T-cell (primary cell): ENCODE measurements at regions not wholly inside any gene's neighbourhood (a gene's known extent, or its start where the extent isn't known, plus 50 kb on each side); places are given as distances from the start of the nearest gene placed in this dataset.

Experiments used
- ATAC-seq, 4 experiments: fragments of 200-7000 bp in 3 of 4; fragments of 150-1000 bp in 1 of 4; cut with Tn5 transposase; replicated peaks in 1 of 4; 1 replicate in 3 of 4; 2 replicates in 1 of 4; pipeline ENCODE4 v1.10.0; 2021; ENCODE audit warnings: moderate library complexity in 3 of 4, mild to moderate bottlenecking in 2 of 4, moderate number of reproducible peaks in 1 of 4
- CTCF ChIA-PET, 2 donors: fragments of 300-600 bp; sonication (Branson Sonifier 250); formaldehyde crosslinking; loops; one replicate each; lab custom pipeline; 2022; ENCODE audit warnings: antibody characterized with exemption in 2 of 2; lab: Charles Lee
- POLR2A ChIA-PET, 2 donors: fragments of 300-600 bp; sonication (Branson Sonifier 250); formaldehyde crosslinking; loops; one replicate each; lab custom pipeline; 2022; ENCODE audit warnings: antibody characterized with exemption in 2 of 2; lab: Charles Lee
- DNase-seq, 35 experiments: peaks; one replicate each; pipeline versions ENCODE4 v3.0.0 to v3.0.0-alpha.2; 2013 to 2023
- H3K27ac ChIP-seq: one replicate; pipeline ENCODE4 v1.5.1; 2013; ENCODE audit warnings: low read length
- H3K27me3 ChIP-seq, 2 experiments: replicated peaks in 1 of 2; 1 replicate in 1 of 2; 2 replicates in 1 of 2; pipeline versions ENCODE4 v1.6.1 to v1.7.0; 2013; ENCODE audit warnings: low read length in 1 of 2, mixed read lengths in 1 of 2; ENCODE audit not compliant: control insufficient read depth in 2 of 2, insufficient read depth in 2 of 2; ENCODE audit errors: extremely low read depth in 1 of 2
- H3K36me3 ChIP-seq, 2 donors: 1 replicate in 1 of 2; 2 replicates in 1 of 2; pipeline versions ENCODE4 v1.6.1 to v1.7.0; 2013; ENCODE audit warnings: low read length in 1 of 2; ENCODE audit not compliant: control insufficient read depth in 2 of 2, insufficient read depth in 1 of 2; ENCODE audit errors: extremely low read depth in 1 of 2
- H3K4me1 ChIP-seq, 2 experiments: 1 replicate in 1 of 2; 2 replicates in 1 of 2; pipeline versions ENCODE4 v1.6.1 to v1.7.0; 2013; ENCODE audit warnings: low read length in 2 of 2, mixed read lengths in 1 of 2; ENCODE audit not compliant: insufficient read depth in 2 of 2, control insufficient read depth in 1 of 2; ENCODE audit errors: extremely low read depth in 1 of 2
- H3K4me3 ChIP-seq, 2 donors: 1 replicate in 1 of 2; 2 replicates in 1 of 2; pipeline versions ENCODE4 v1.5.1 to v1.7.0; 2013; ENCODE audit warnings: mild to moderate bottlenecking in 2 of 2, low read length in 1 of 2, moderate library complexity in 1 of 2; ENCODE audit not compliant: control insufficient read depth in 1 of 2; ENCODE audit errors: extremely low read depth in 1 of 2
- H3K9me3 ChIP-seq: 2 replicates; pipeline ENCODE4 v1.7.0; 2013
- H3K27ac Mint-ChIP-seq, 2 donors: one replicate each; pipeline ENCODE4 v1.8.0; 2020 to 2021; ENCODE audit warnings: mild to moderate bottlenecking in 2 of 2, mixed read lengths in 2 of 2
- H3K27me3 Mint-ChIP-seq, 2 donors: one replicate each; pipeline ENCODE4 v1.8.0; 2021 to 2022; ENCODE audit warnings: mixed read lengths in 2 of 2
- H3K36me3 Mint-ChIP-seq: one replicate; pipeline ENCODE4 v1.8.0; 2021; ENCODE audit warnings: mixed read lengths
- H3K4me1 Mint-ChIP-seq, 3 donors: one replicate each; pipeline ENCODE4 v1.8.0; 2020 to 2022; ENCODE audit warnings: mixed read lengths in 3 of 3, mild to moderate bottlenecking in 1 of 3
- H3K4me3 Mint-ChIP-seq, 3 donors: one replicate each; pipeline ENCODE4 v1.8.0; 2020 to 2022; ENCODE audit warnings: mild to moderate bottlenecking in 3 of 3, mixed read lengths in 3 of 3, moderate library complexity in 3 of 3
- H3K9me3 Mint-ChIP-seq, 3 donors: one replicate each; pipeline ENCODE4 v1.8.0; 2020 to 2022; ENCODE audit warnings: mixed read lengths in 3 of 3
- WGBS: methylation state at CpG from one replicate; pipeline ENCODE4 v1.1.5; 2013; ENCODE audit warnings: missing lambda C conversion rate; ENCODE audit not compliant: insufficient coverage; 5-methylcytosine and 5-hydroxymethylcytosine counted together

- 50% methylated on average over 1 of the region's 2 CpGs for WGBS
- no peak overlapping the region for H3K27ac ChIP-seq
- no peaks in the 10 kb centered on the region for H3K4me1 ChIP-seq
- Mint-ChIP-seq H3K27me3 (no peaks in the 10 kb centered on the region), H3K27ac (no peak overlapping the region), H3K4me3 (no peak overlapping the region), H3K36me3 (no peaks in the 10 kb centered on the region), H3K4me1 (no peaks in the 10 kb centered on the region), H3K9me3 (peaks cover 2 to 26% (median 7%) of the 10 kb centered on the region in 3 donors)
- no peaks in the 10 kb centered on the region for H3K36me3 ChIP-seq
- no peak for ATAC-seq
- H3K4me3 ChIP-seq = no peak overlapping the region
- CTCF ChIA-PET = no interaction called here
- H3K27me3 ChIP-seq = no peaks in the 10 kb centered on the region
- DNase-seq = no peak
- no peaks in the 10 kb centered on the region for H3K9me3 ChIP-seq
- POLR2A ChIA-PET = no interaction called here
Measured at GRCh38 chr4:186775902-186776301, 52.2 kb upstream of the FAT1 start.

DNA sequence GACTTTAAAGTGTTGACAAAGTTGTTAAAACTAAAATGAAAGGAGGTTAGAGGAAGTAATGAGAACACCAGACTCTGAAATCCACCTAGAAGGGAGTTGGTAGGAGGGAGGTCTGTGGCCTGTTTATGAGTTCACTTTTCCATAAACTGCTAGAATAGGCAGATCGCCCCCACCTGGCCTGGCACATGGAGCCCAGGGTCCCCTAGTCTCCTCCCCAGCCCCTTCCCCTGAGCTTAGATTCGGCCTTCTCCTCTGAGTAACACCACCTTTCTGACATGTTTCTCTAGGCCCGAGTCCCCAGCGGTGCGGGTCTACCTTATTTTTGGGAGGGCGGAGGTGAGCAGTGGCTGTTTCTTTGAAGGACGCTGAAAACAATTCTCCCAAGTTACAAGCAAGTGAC lies 54.5 kb upstream of the FAT1 start:
- WGBS = 80% methylated on average over 1 of the region's 7 CpGs
- H3K4me1 Mint-ChIP-seq = no peaks in the 10 kb centered on the region
- DNase-seq (no peak), ATAC-seq (no peak)
- Histone ChIP-seq H3K27ac (no peak overlapping the region), H3K27me3 (no peaks in the 10 kb centered on the region), H3K4me1 (no peaks in the 10 kb centered on the region), H3K9me3 (no peaks in the 10 kb centered on the region), H3K4me3 (no peak overlapping the region), H3K36me3 (no peaks in the 10 kb centered on the region)
- H3K27me3 Mint-ChIP-seq = no peaks in the 10 kb centered on the region
- H3K9me3 Mint-ChIP-seq = peaks cover 2 to 17% (median 7%) of the 10 kb centered on the region in 3 donors
- H3K36me3 Mint-ChIP-seq = no peaks in the 10 kb centered on the region
- POLR2A ChIA-PET = no interaction called here
- H3K4me3 Mint-ChIP-seq = no peak overlapping the region
- CTCF ChIA-PET = no interaction called here
- no peak overlapping the region for H3K27ac Mint-ChIP-seq

DNA sequence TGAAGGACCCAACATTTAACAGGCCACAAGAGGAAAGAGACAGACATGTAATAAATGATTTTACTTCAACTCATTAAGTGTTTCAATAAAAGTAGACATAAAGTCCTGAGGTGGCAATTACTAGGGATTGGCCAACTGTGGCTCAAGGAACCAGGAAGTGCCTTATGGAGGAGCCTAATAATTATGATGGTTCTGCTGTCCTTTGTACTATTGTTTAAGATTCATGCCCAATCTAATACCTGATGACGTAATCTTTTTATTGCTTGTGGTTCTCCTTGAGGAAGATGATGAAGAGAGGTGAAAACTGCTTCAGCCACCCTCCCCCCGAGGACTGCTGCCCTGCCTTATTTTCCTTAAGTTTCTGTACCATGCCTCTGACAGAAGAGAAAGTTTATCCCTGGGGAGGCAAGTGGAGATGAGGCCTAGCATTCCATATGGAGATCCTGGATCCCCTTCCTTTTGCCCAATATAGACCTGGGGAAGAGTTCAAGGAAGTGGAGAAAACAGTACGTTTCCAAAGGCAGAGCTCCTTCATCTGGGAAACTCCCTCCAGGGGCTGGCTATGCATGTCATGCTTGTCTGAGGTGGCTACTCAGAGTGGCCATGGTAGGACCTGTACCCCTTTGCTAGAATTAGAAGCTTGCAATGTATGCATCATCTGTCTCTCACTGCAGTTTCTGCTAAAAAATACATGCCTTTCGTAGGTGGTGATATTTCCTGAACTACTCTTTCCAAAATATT lies 56.8 kb upstream of the FAT1 start:
- Histone ChIP-seq H3K4me3 (no peak overlapping the region), H3K36me3 (no peaks in the 10 kb centered on the region), H3K4me1 (no peaks in the 10 kb centered on the region), H3K9me3 (no peaks in the 10 kb centered on the region), H3K27me3 (no peaks in the 10 kb centered on the region), H3K27ac (no peak overlapping the region)
- DNase-seq (no peak), ATAC-seq (no peak)
- Mint-ChIP-seq H3K27me3 (no peaks in the 10 kb centered on the region), H3K36me3 (no peaks in the 10 kb centered on the region), H3K4me3 (no peak overlapping the region), H3K4me1 (no peaks in the 10 kb centered on the region), H3K9me3 (peaks cover 4 to 10% (median 7%) of the 10 kb centered on the region in 3 donors), H3K27ac (no peak overlapping the region)
- ChIA-PET POLR2A (no interaction called here), CTCF (no interaction called here)
- 56% methylated on average over 1 of the region's 4 CpGs for WGBS

DNA sequence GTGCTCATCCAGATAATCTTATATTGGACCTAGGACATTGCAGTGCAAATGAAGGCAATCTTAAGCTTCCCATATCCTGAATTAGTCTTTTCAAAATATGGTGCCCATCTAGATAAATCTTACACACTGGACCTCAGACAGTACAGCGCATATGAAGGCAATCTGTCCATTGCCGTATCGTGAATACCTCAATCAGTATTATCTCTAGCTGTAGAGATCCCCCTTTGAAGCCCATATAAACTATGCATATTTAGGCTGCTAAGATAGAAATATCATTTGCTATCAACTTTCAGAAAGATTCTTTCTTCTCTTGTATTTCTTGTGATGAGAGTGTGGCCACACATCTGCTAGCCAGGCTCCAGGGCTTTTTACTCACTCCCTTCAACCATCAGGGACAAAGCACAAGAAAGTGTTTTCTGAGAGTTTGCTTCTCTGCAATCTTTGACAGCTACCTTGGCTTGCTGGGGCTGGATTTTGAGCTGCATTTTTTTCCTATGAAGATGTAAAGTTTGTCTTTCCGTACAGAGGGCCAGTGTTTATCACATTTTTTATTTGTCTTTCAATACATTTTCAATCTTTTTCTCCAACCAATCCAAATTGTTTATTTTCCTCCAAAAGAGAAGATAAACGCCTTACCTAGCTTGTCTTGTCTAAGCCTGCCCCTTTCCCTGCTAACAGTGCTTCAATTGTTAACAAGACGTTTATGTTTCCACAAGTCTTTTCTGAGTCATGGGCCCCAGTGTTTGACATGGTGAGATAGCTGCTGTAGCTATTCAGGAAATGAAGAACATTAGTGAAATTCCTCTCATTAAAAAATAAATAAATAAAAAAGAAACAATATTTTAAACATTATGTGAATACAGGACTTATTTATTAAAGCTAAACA lies 57.6 kb upstream of the FAT1 start:
- H3K36me3 ChIP-seq = no peaks in the 10 kb centered on the region
- Mint-ChIP-seq H3K4me3 (no peak overlapping the region), H3K9me3 (peaks cover 4 to 7% (median 4%) of the 10 kb centered on the region in 3 donors), H3K27me3 (no peaks in the 10 kb centered on the region), H3K36me3 (no peaks in the 10 kb centered on the region), H3K27ac (no peak overlapping the region), H3K4me1 (no peaks in the 10 kb centered on the region)
- ChIA-PET POLR2A (no interaction called here), CTCF (no interaction called here)
- ATAC-seq (no peak), DNase-seq (no peak)
- no peaks in the 10 kb centered on the region for H3K4me1 ChIP-seq
- H3K9me3 ChIP-seq = no peaks in the 10 kb centered on the region
- no peaks in the 10 kb centered on the region for H3K27me3 ChIP-seq
- no peak overlapping the region for H3K27ac ChIP-seq
- 33% methylated on average over 1 of the region's 6 CpGs for WGBS
- no peak overlapping the region for H3K4me3 ChIP-seq

- no peaks in the 10 kb centered on the region for H3K4me1 ChIP-seq
- no peak overlapping the region for H3K4me3 ChIP-seq
- H3K9me3 ChIP-seq = no peaks in the 10 kb centered on the region
- H3K27ac ChIP-seq = no peak overlapping the region
- CTCF ChIA-PET = no interaction called here
- H3K27ac Mint-ChIP-seq = no peak overlapping the region
- no peaks in the 10 kb centered on the region for H3K36me3 Mint-ChIP-seq
- H3K9me3 Mint-ChIP-seq = peaks cover 7 to 9% (median 8%) of the 10 kb centered on the region in 3 donors
- POLR2A ChIA-PET = no interaction called here
- H3K4me1 Mint-ChIP-seq = no peaks in the 10 kb centered on the region
- no peak for DNase-seq
- no peak for ATAC-seq
- H3K4me3 Mint-ChIP-seq = no peak overlapping the region
- no peaks in the 10 kb centered on the region for H3K27me3 ChIP-seq
- no peaks in the 10 kb centered on the region for H3K36me3 ChIP-seq
- H3K27me3 Mint-ChIP-seq = no peaks in the 10 kb centered on the region
- WGBS = no CpG with 5 or more reads among the region's 5 CpGs
Measured at GRCh38 chr4:186782302-186782701, 58.6 kb upstream of the FAT1 start.

GRCh38 chr4:186787536-186787935 lies 63.9 kb upstream of the FAT1 start:
- H3K4me3 Mint-ChIP-seq = no peak overlapping the region
- DNase-seq = no peak
- peaks cover 0 to 11% (median 8%) of the 10 kb centered on the region in 3 donors for H3K9me3 Mint-ChIP-seq
- no peaks in the 10 kb centered on the region for H3K4me1 Mint-ChIP-seq
- no peaks in the 10 kb centered on the region for H3K36me3 Mint-ChIP-seq
- ChIA-PET CTCF (interaction anchor here in 1 of 2 donors (0.6 kb wide), 1 partner anchor 1259 kb away, joined by 3 read pairs; no protein-coding TSS in a partner anchor), POLR2A (no interaction called here)
- no peak for ATAC-seq
- Histone ChIP-seq H3K27ac (no peak overlapping the region), H3K27me3 (no peaks in the 10 kb centered on the region), H3K4me3 (no peak overlapping the region), H3K36me3 (no peaks in the 10 kb centered on the region), H3K9me3 (no peaks in the 10 kb centered on the region), H3K4me1 (no peaks in the 10 kb centered on the region)
- H3K27me3 Mint-ChIP-seq = no peaks in the 10 kb centered on the region
- WGBS = 96% methylated on average over 2 of the region's 5 CpGs
- H3K27ac Mint-ChIP-seq = no peak overlapping the region
